ENCODE measurements at regions not wholly inside any gene's neighbourhood (a gene's known extent, or its start where the extent isn't known, plus 50 kb on each side); places are given as distances from the start of the nearest gene placed in this dataset.

- POLR2A ChIA-PET, result no interaction called here
- no peak overlapping the region for H3K4me2 ChIP-seq (replicated peaks; ENCODE audit: low read depth, low read length, poor library complexity, severe bottlenecking)
- H3K4me1 Mint-ChIP-seq, result peaks cover 2% of the 10 kb centered on the region
- H4K20me1 ChIP-seq (ENCODE audit: control insufficient read depth, insufficient read depth, low read length, poor library complexity, severe bottlenecking), result no peaks in the 10 kb centered on the region
- no CpG with 5 or more reads among the region's 1 CpG for WGBS (ENCODE audit: insufficient coverage)
- H3K9me3 ChIP-seq (ENCODE audit: control extremely low read depth in 1 of 3, control insufficient read depth in 2 of 3, insufficient read depth in 1 of 3, low read length in 2 of 3), result peaks cover 0 to 3% (median 0%) of the 10 kb centered on the region in 3 donors
- no peak overlapping the region for H3K4me3 ChIP-seq (ENCODE audit: control extremely low read depth in 1 of 5, extremely low read depth in 1 of 5, insufficient read depth in 1 of 5, low read depth in 2 of 5, low read length in 4 of 5)
- DNase-seq, result no peak
- H3K27me3 Mint-ChIP-seq, result peaks cover 55% of the 10 kb centered on the region
- no peaks in the 10 kb centered on the region for H3K36me3 ChIP-seq (replicated peaks in 1 of 2; ENCODE audit: control extremely low read depth in 1 of 2, control insufficient read depth in 1 of 2, extremely low read depth in 1 of 2, insufficient read depth in 2 of 2, low read length in 1 of 2)
- no peak overlapping the region for H2AFZ ChIP-seq (ENCODE audit: insufficient read depth, low read depth, low read length, poor library complexity, severe bottlenecking)
- H3K27ac ChIP-seq (ENCODE audit: low read length in 2 of 2), result no peak overlapping the region
- TF ChIP-seq EZH2 (IDR thresholded peaks at IDR 0.05; ENCODE audit: borderline replicate concordance, insufficient read depth, low read depth, low read length, poor library complexity, severe bottlenecking) (no peak), CTCF (IDR thresholded peaks at IDR 0.05) (no peak)
- H3K4me3 Mint-ChIP-seq, result no peak overlapping the region
- intact Hi-C loops (cut with micrococcal nuclease), result no loop called here
- H3K27ac Mint-ChIP-seq, result no peak overlapping the region
- no peaks in the 10 kb centered on the region for H3K79me2 ChIP-seq (ENCODE audit: control insufficient read depth, insufficient read depth, low read length)
- no peak for ATAC-seq (ENCODE audit: low read depth)
- peaks cover 10 to 11% of the 10 kb centered on the region in 2 donors for H3K4me1 ChIP-seq (ENCODE audit: control insufficient read depth in 2 of 2, insufficient read depth in 2 of 2, low read length in 2 of 2)
- peaks cover 0 to 54% (median 16%) of the 10 kb centered on the region in 4 experiments for H3K27me3 ChIP-seq (replicated peaks in 1 of 4; ENCODE audit: control extremely low read depth in 1 of 4, control insufficient read depth in 3 of 4, insufficient read depth in 4 of 4, low read length in 3 of 4)
- H3K9me3 Mint-ChIP-seq (ENCODE audit: insufficient read depth), result no peaks in the 10 kb centered on the region
- CTCF ChIA-PET, result no interaction called here
- no peak overlapping the region for H3K9ac ChIP-seq (ENCODE audit: low read length)
Observed at GRCh38 chr9:88826771-88827181, 164.5 kb upstream of the S1PR3 start.

GRCh38 chr9:88828018-88828417, 163.2 kb upstream of the S1PR3 start:
- Histone ChIP-seq H3K9me3 (ENCODE audit: control extremely low read depth in 1 of 3, control insufficient read depth in 2 of 3, insufficient read depth in 1 of 3, low read length in 2 of 3) (peaks cover 0 to 8% (median 0%) of the 10 kb centered on the region in 3 donors), H3K4me1 (ENCODE audit: control insufficient read depth in 2 of 2, insufficient read depth in 2 of 2, low read length in 2 of 2) (peaks cover 15 to 16% of the 10 kb centered on the region in 2 donors), H2AFZ (ENCODE audit: insufficient read depth, low read depth, low read length, poor library complexity, severe bottlenecking) (no peak overlapping the region), H3K9ac (ENCODE audit: low read length) (no peak overlapping the region), H3K4me2 (replicated peaks; ENCODE audit: low read depth, low read length, poor library complexity, severe bottlenecking) (no peak overlapping the region), H3K4me3 (ENCODE audit: control extremely low read depth in 1 of 5, extremely low read depth in 1 of 5, insufficient read depth in 1 of 5, low read depth in 2 of 5, low read length in 4 of 5) (no peak overlapping the region), H3K36me3 (replicated peaks in 1 of 2; ENCODE audit: control extremely low read depth in 1 of 2, control insufficient read depth in 1 of 2, extremely low read depth in 1 of 2, insufficient read depth in 2 of 2, low read length in 1 of 2) (no peaks in the 10 kb centered on the region), H4K20me1 (ENCODE audit: control insufficient read depth, insufficient read depth, low read length, poor library complexity, severe bottlenecking) (no peaks in the 10 kb centered on the region), H3K27ac (ENCODE audit: low read length in 2 of 2) (no peak overlapping the region), H3K79me2 (ENCODE audit: control insufficient read depth, insufficient read depth, low read length) (no peaks in the 10 kb centered on the region), H3K27me3 (replicated peaks in 1 of 4; ENCODE audit: control extremely low read depth in 1 of 4, control insufficient read depth in 3 of 4, insufficient read depth in 4 of 4, low read length in 3 of 4) (peaks cover 0 to 58% (median 18%) of the 10 kb centered on the region in 4 experiments)
- TF ChIP-seq CTCF (IDR thresholded peaks at IDR 0.05) (no peak), EZH2 (IDR thresholded peaks at IDR 0.05; ENCODE audit: borderline replicate concordance, insufficient read depth, low read depth, low read length, poor library complexity, severe bottlenecking) (no peak)
- intact Hi-C loops (cut with micrococcal nuclease), result no loop called here
- ATAC-seq (ENCODE audit: low read depth) (no peak), DNase-seq (no peak)
- CTCF ChIA-PET, result no interaction called here
- Mint-ChIP-seq H3K4me1 (peaks cover 6% of the 10 kb centered on the region), H3K27me3 (peaks cover 60% of the 10 kb centered on the region), H3K9me3 (ENCODE audit: insufficient read depth) (no peaks in the 10 kb centered on the region), H3K27ac (no peak overlapping the region), H3K4me3 (no peak overlapping the region)
- POLR2A ChIA-PET, result no interaction called here
- WGBS (ENCODE audit: insufficient coverage), result 78% methylated on average over 7 of the region's 8 CpGs

All from B cell (primary cell).